HG02798 (cell line): ENCODE measurements at regions not wholly inside any gene's neighbourhood (a gene's known extent, or its start where the extent isn't known, plus 50 kb on each side); places are given as distances from the start of the nearest gene placed in this dataset.

ENCODE experiments used
- ATAC-seq: cut with Tn5 transposase; IDR thresholded peaks from one replicate; pipeline ENCODE4 v1.9.1; 2021; ENCODE audit warnings: mild to moderate bottlenecking; ENCODE audit not compliant: unreplicated experiment, poor library complexity

GRCh38 chr18:61136711-61137251 lies 196.4 kb upstream of the CDH20 start:
- no peak for ATAC-seq

GRCh38 chr18:61141691-61142090 lies 191.5 kb upstream of the CDH20 start:
- no peak for ATAC-seq

GRCh38 chr18:61148322-61148721 lies 184.9 kb upstream of the CDH20 start:
- no peak for ATAC-seq

- ATAC-seq = no peak
Observed at GRCh38 chr18:61149786-61150185, 183.4 kb upstream of the CDH20 start.

GRCh38 chr18:61153571-61153970 lies 179.7 kb upstream of the CDH20 start:
- ATAC-seq = no peak

- no peak for ATAC-seq
Observed at GRCh38 chr18:61154866-61155265, 178.4 kb upstream of the CDH20 start.

- ATAC-seq = no peak
Observed at GRCh38 chr18:61155586-61155985, 177.6 kb upstream of the CDH20 start.

- ATAC-seq = no peak
Observed at GRCh38 chr18:61157451-61157850, 175.8 kb upstream of the CDH20 start.

GRCh38 chr18:61159246-61159645 lies 174.0 kb upstream of the CDH20 start:
- ATAC-seq = no peak

GRCh38 chr18:61164321-61164720 lies 168.9 kb upstream of the CDH20 start:
- no peak for ATAC-seq

- no peak for ATAC-seq
Observed at GRCh38 chr18:61167902-61168301, 165.3 kb upstream of the CDH20 start.

GRCh38 chr18:61169386-61169785 lies 163.8 kb upstream of the CDH20 start:
- ATAC-seq = no peak

- ATAC-seq = no peak
Observed at GRCh38 chr18:61172624-61173023, 160.6 kb upstream of the CDH20 start.

- ATAC-seq = no peak
Observed at GRCh38 chr18:61173554-61173953, 159.7 kb upstream of the CDH20 start.

- ATAC-seq = no peak
Observed at GRCh38 chr18:61183798-61184197, 149.4 kb upstream of the CDH20 start.

- ATAC-seq = no peak
Observed at GRCh38 chr18:61187971-61188370, 145.3 kb upstream of the CDH20 start.

GRCh38 chr18:61189376-61189775 lies 143.9 kb upstream of the CDH20 start:
- ATAC-seq = no peak

GRCh38 chr18:61194726-61195125 lies 138.5 kb upstream of the CDH20 start:
- ATAC-seq = no peak

GRCh38 chr18:61196750-61197149 lies 136.5 kb upstream of the CDH20 start:
- ATAC-seq = no peak

GRCh38 chr18:61198486-61198885 lies 134.7 kb upstream of the CDH20 start:
- no peak for ATAC-seq

- no peak for ATAC-seq
Observed at GRCh38 chr18:61199171-61199848, 133.9 kb upstream of the CDH20 start.

GRCh38 chr18:61201511-61201910 lies 131.7 kb upstream of the CDH20 start:
- ATAC-seq = no peak
